HG03469 (cell line): ENCODE measurements at regions not wholly inside any gene's neighbourhood (a gene's known extent, or its start where the extent isn't known, plus 50 kb on each side); places are given as distances from the start of the nearest gene placed in this dataset.
"Not testable (repeated sequence)": the region's sequence is repeated elsewhere in the genome, so short reads cannot be mapped to it uniquely, and the experiment has no call there.

ENCODE experiments used
- ATAC-seq: cut with Tn5 transposase; IDR thresholded peaks from one replicate; pipeline ENCODE4 v1.9.1; 2021; ENCODE audit warnings: mild to moderate bottlenecking, moderate library complexity, moderate number of reproducible peaks; ENCODE audit not compliant: unreplicated experiment

GRCh38 chr14:29353513-29353912, 574.1 kb downstream of the PRKD1 start:
- ATAC-seq = no peak

- ATAC-seq = no peak
Measured at GRCh38 chr14:29354486-29354885, 573.2 kb downstream of the PRKD1 start.

GRCh38 chr14:29355331-29355730, 572.3 kb downstream of the PRKD1 start:
- ATAC-seq = no peak

GRCh38 chr14:29355846-29356245, 571.8 kb downstream of the PRKD1 start:
- no peak for ATAC-seq

GRCh38 chr14:29360656-29361055, 567.0 kb downstream of the PRKD1 start:
- ATAC-seq = no peak

GRCh38 chr14:29370024-29370423, 557.6 kb downstream of the PRKD1 start:
- no peak for ATAC-seq

GRCh38 chr14:29376237-29376636, 551.4 kb downstream of the PRKD1 start:
- no peak for ATAC-seq

- no peak for ATAC-seq
Measured at GRCh38 chr14:29380826-29381225, 546.8 kb downstream of the PRKD1 start.

GRCh38 chr14:29388571-29388970, 539.1 kb downstream of the PRKD1 start:
- ATAC-seq = no peak

- ATAC-seq = no peak
Measured at GRCh38 chr14:29390081-29390832, 537.4 kb downstream of the PRKD1 start.

GRCh38 chr14:29391231-29391630, 536.4 kb downstream of the PRKD1 start:
- ATAC-seq = no peak

- no peak for ATAC-seq
Measured at GRCh38 chr14:29391801-29392200, 535.8 kb downstream of the PRKD1 start.

- no peak for ATAC-seq
Measured at GRCh38 chr14:29392287-29392686, 535.4 kb downstream of the PRKD1 start.

GRCh38 chr14:29403091-29403490, 524.6 kb downstream of the PRKD1 start:
- ATAC-seq = no peak

GRCh38 chr14:29410581-29410980, 517.1 kb downstream of the PRKD1 start:
- ATAC-seq = no peak

- ATAC-seq = not testable (repeated sequence)
Measured at GRCh38 chr14:29414931-29415330, 512.7 kb downstream of the PRKD1 start.

- no peak for ATAC-seq
Measured at GRCh38 chr14:29419736-29420135, 507.9 kb downstream of the PRKD1 start.

- no peak for ATAC-seq
Measured at GRCh38 chr14:29421156-29421728, 506.4 kb downstream of the PRKD1 start.

- ATAC-seq = no peak
Measured at GRCh38 chr14:29425705-29426482, 501.8 kb downstream of the PRKD1 start.

GRCh38 chr14:29442696-29443095, 485.0 kb downstream of the PRKD1 start:
- no peak for ATAC-seq

GRCh38 chr14:29444216-29444615, 483.4 kb downstream of the PRKD1 start:
- no peak for ATAC-seq

GRCh38 chr14:29444805-29445204, 482.8 kb downstream of the PRKD1 start:
- no peak for ATAC-seq
